GM23248 (cell line): ENCODE measurements at regions not wholly inside any gene's neighbourhood (a gene's known extent, or its start where the extent isn't known, plus 50 kb on each side); places are given as distances from the start of the nearest gene placed in this dataset.

Experiments
- EZH2 ChIP-seq: fragments of 200-600 bp; sonication (generic); IDR thresholded peaks from 2 replicates; pipeline ENCODE4 v1.6.1; 2018; ENCODE audit warnings: antibody characterized with exemption, mild to moderate bottlenecking; ENCODE audit not compliant: insufficient read depth, poor library complexity, severe bottlenecking
- EZH2phosphoT487 ChIP-seq: fragments of 200-600 bp; sonication (generic); IDR thresholded peaks from 2 replicates; pipeline ENCODE4 v1.6.1; 2018; ENCODE audit warnings: antibody characterized with exemption, moderate library complexity, mild to moderate bottlenecking, low read depth; ENCODE audit not compliant: insufficient read depth

DNA sequence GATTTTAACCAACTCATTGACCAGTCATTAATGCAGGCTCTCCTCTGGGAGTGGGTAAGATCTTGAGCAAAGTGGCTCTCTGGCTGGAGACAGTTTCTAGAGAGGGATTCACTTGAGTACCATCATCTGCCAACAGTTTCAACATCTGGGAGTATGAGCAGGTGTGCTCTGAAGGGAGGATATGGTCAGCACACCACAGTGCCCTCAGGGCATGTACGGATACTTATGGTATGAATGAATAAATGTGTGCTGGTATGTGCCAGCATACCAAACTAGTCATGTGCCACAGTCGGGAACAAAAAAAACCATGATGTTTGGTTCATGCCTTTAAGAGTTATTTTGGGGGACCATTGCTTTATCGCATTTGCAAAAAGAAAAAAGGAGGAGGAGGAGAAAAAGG lies 1197.5 kb upstream of the TENM4 start:
- TF ChIP-seq EZH2, result no peak
- no peak for TF ChIP-seq EZH2phosphoT487
